K562 (cell line): ENCODE measurements at regions not wholly inside any gene's neighbourhood (a gene's known extent, or its start where the extent isn't known, plus 50 kb on each side); places are given as distances from the start of the nearest gene placed in this dataset.

Experiments used
- ATAC-seq: fragments of 200-7000 bp; cut with Tn5 transposase; 3 replicates; pipeline ENCODE4 v1.9.1; 2020; ENCODE audit warnings: moderate library complexity
- BruUV-seq: library from RNA; stranded (reverse); fragments of 400-500 nt; replicated peaks from 2 replicates; lab custom pipeline; 2021; lab: Mats Ljungman, UMichigan
- CTCF ChIA-PET: fragments of 300-600 bp; formaldehyde crosslinking; extraction: SDS; loops from one replicate; lab custom pipeline; 2021; ENCODE audit warnings: low intra/inter-chr PET ratio; lab: Yijun Ruan, JAX
- POLR2A ChIA-PET: fragments of 300-600, 350-650 bp; sonication (Branson Sonifier 250); formaldehyde crosslinking; extraction: SDS; loops from one replicate; lab custom pipeline; 2021; ENCODE audit warnings: antibody characterized with exemption, inconsistent platforms; lab: Yijun Ruan, JAX
- DNase-seq, 4 experiments: peaks; one replicate each; pipeline versions ENCODE4 v3.0.0 to v3.0.0-alpha.2; 2011 to 2018; ENCODE audit warnings: low spot score in 3 of 4, mixed read lengths in 3 of 4; ENCODE audit errors: extremely low read depth in 1 of 4
- FAIRE-seq: peaks from 2 replicates; lab custom pipeline; 2011; peaks lifted over from hg19 to GRCh38; lab: Jason Lieb, UNC
- H2AFZ ChIP-seq: 2 replicates; pipeline ENCODE4 v1.6.0; 2011; ENCODE audit warnings: low read depth, low read length, control low read depth, inconsistent platforms
- H3K27ac ChIP-seq: fragments of 200-600 bp; 3 replicates; pipeline ENCODE4 v1.8.0; 2011; ENCODE audit warnings: low read depth, mild to moderate bottlenecking, control low read depth, inconsistent platforms, low read length, moderate library complexity, mixed read lengths; ENCODE audit errors: extremely low read depth
- H3K27me3 ChIP-seq, 2 experiments: fragments of 300-600 bp in 1 of 2; 2 replicates in 1 of 2; 3 replicates in 1 of 2; pipeline versions ENCODE4 v1.6.0 to v1.8.0; 2011; ENCODE audit warnings: inconsistent platforms in 2 of 2, low read length in 2 of 2, mild to moderate bottlenecking in 1 of 2, mixed read lengths in 1 of 2, moderate library complexity in 1 of 2; ENCODE audit not compliant: control insufficient read depth in 2 of 2, insufficient read depth in 2 of 2
- H3K36me3 ChIP-seq: fragments of 300-600 bp; 3 replicates; pipeline ENCODE4 v1.8.0; 2011; ENCODE audit warnings: mild to moderate bottlenecking, low read length, inconsistent platforms; ENCODE audit not compliant: control insufficient read depth, insufficient read depth
- H3K4me1 ChIP-seq, 2 experiments: fragments of 200-600 bp in 1 of 2; replicated peaks in 1 of 2; 2 replicates in 1 of 2; 3 replicates in 1 of 2; pipeline versions ENCODE4 v1.5.1 to v1.8.0; 2011; ENCODE audit warnings: inconsistent platforms in 2 of 2, low read length in 2 of 2, mild to moderate bottlenecking in 1 of 2, mixed read lengths in 1 of 2, moderate library complexity in 1 of 2; ENCODE audit not compliant: control insufficient read depth in 2 of 2, insufficient read depth in 2 of 2
- H3K4me2 ChIP-seq: 2 replicates; pipeline ENCODE4 v1.6.1; 2011; ENCODE audit warnings: low read length, control low read depth, inconsistent platforms, mixed read lengths; ENCODE audit not compliant: insufficient read depth
- H3K4me3 ChIP-seq: fragments of 200-600 bp; sonication (generic), shearing (Covaris generic); 2 replicates; pipeline ENCODE4 v1.5.1; 2016; ENCODE audit warnings: control low read depth, inconsistent platforms
- H3K79me2 ChIP-seq: fragments of 200-600 bp; 3 replicates; pipeline ENCODE4 v1.8.0; 2011; ENCODE audit warnings: low read length, inconsistent platforms; ENCODE audit not compliant: control insufficient read depth, insufficient read depth
- H3K9ac ChIP-seq, 2 experiments: 2 replicates each; pipeline versions ENCODE4 v1.6.0 to v1.6.1; 2011; ENCODE audit warnings: low read depth in 2 of 2, low read length in 2 of 2, control low read depth in 1 of 2, inconsistent platforms in 1 of 2, mild to moderate bottlenecking in 1 of 2, mixed read lengths in 1 of 2; ENCODE audit not compliant: insufficient read depth in 1 of 2
- H3K9me1 ChIP-seq: one replicate; pipeline ENCODE4 v1.6.0; 2011; ENCODE audit warnings: inconsistent platforms, mild to moderate bottlenecking, low read length, moderate library complexity; ENCODE audit not compliant: control insufficient read depth, insufficient read depth
- H3K9me3 ChIP-seq: replicated peaks from 2 replicates; pipeline ENCODE4 v1.5.1; 2011; ENCODE audit warnings: low read depth, low read length, inconsistent platforms; ENCODE audit not compliant: control insufficient read depth, insufficient read depth
- H4K20me1 ChIP-seq: replicated peaks from 2 replicates; pipeline ENCODE4 v1.6.1; 2011; ENCODE audit warnings: low read length, inconsistent platforms, mixed read lengths; ENCODE audit not compliant: control insufficient read depth, insufficient read depth
- CAMTA2 ChIP-seq: fragments of 250-450 bp; sonication (Bioruptor Pico); conservative IDR thresholded peaks from 2 replicates; pipeline ENCODE4 v1.5.1; 2022
- GATA2 ChIP-seq: sonication (generic); formaldehyde crosslinking; IDR thresholded peaks from 2 replicates; pipeline ENCODE4 v1.4.0; 2020; ENCODE audit warnings: mild to moderate bottlenecking, missing genetic modification reagents
- GTF2F1 ChIP-seq: IDR thresholded peaks from 2 replicates; pipeline ENCODE4 v1.6.1; 2011; ENCODE audit warnings: low read depth, low read length, improper control_type of control experiment
- HDAC2 ChIP-seq: fragments of 450-650 bp; IDR thresholded peaks from 2 replicates; pipeline ENCODE4 v1.6.1; 2016; ENCODE audit warnings: mild to moderate bottlenecking
- NBN ChIP-seq: fragments of 450-650 bp; IDR thresholded peaks from 2 replicates; pipeline ENCODE4 v1.6.1; 2016; ENCODE audit warnings: low read depth, mild to moderate bottlenecking
- SIN3B ChIP-seq: fragments of 450-650 bp; IDR thresholded peaks from 2 replicates; pipeline ENCODE4 v1.6.1; 2017; ENCODE audit warnings: low read depth, mild to moderate bottlenecking, moderate library complexity
- TAF7 ChIP-seq: fragments of 450-650 bp; IDR thresholded peaks from 2 replicates; pipeline ENCODE4 v1.6.1; 2016; ENCODE audit warnings: missing genetic modification characterization, missing compliant biosample characterization
- TARDBP ChIP-seq: fragments of 450-650 bp; IDR thresholded peaks from 2 replicates; pipeline ENCODE4 v1.6.1; 2016
- ZNF175 ChIP-seq: fragments of 200-800 bp; sonication (Bioruptor generic); IDR thresholded peaks from 2 replicates; pipeline ENCODE4 v1.6.1; 2016; ENCODE audit warnings: low read depth, mild to moderate bottlenecking, missing genetic modification characterization, missing compliant biosample characterization
- ZNF584 ChIP-seq: fragments of 200-800 bp; sonication (Bioruptor generic); IDR thresholded peaks from 2 replicates; pipeline ENCODE4 v1.6.1; 2016; ENCODE audit warnings: low read depth, mild to moderate bottlenecking, missing genetic modification characterization, missing compliant biosample characterization
- ZNF589 ChIP-seq: fragments of 200-800 bp; sonication (Bioruptor generic); IDR thresholded peaks from 2 replicates; pipeline ENCODE4 v1.6.1; 2016; ENCODE audit warnings: low read depth, missing genetic modification characterization, missing compliant biosample characterization
- ZNF766 ChIP-seq: fragments of 200-800 bp; sonication (Bioruptor generic); conservative IDR thresholded peaks from 2 replicates; pipeline ENCODE4 v1.6.1; 2016; ENCODE audit warnings: missing genetic modification characterization, missing compliant biosample characterization
- WGBS: fragments of 100-300 bp; shearing (Covaris generic); methylation state at CpG from one replicate; pipeline ENCODE4 v1.1.6; 2016; ENCODE audit warnings: low coverage, mixed read lengths; ENCODE audit not compliant: insufficient coverage; ENCODE audit errors: missing lambda C conversion rate; 5-methylcytosine and 5-hydroxymethylcytosine counted together
- in situ Hi-C: fragments of 300-500 bp; cut with MboI; formaldehyde crosslinking; loops from 4 replicates; pipeline ENCODE4 v1.15.0; 2018; ENCODE audit warnings: inconsistent platforms, mixed read lengths
- intact Hi-C: fragments of 100-400 bp; cut with micrococcal nuclease; formaldehyde crosslinking; loops from 2 replicates; pipeline ENCODE4 v1.14.2; 2022
- TF ChIP-seq, protein P1 (sequence below): IDR thresholded peaks from 3 replicates; pipeline ENCODE4 v1.6.1; 2011; ENCODE audit warnings: borderline replicate concordance, mild to moderate bottlenecking, moderate library complexity; ENCODE audit not compliant: insufficient read length; ENCODE audit errors: extremely low read depth
- TF ChIP-seq, protein P2 (sequence below): sonication (generic); formaldehyde crosslinking; IDR thresholded peaks from 2 replicates; pipeline ENCODE4 v1.8.0; 2022; ENCODE audit warnings: mild to moderate bottlenecking, missing genetic modification reagents

DNA sequence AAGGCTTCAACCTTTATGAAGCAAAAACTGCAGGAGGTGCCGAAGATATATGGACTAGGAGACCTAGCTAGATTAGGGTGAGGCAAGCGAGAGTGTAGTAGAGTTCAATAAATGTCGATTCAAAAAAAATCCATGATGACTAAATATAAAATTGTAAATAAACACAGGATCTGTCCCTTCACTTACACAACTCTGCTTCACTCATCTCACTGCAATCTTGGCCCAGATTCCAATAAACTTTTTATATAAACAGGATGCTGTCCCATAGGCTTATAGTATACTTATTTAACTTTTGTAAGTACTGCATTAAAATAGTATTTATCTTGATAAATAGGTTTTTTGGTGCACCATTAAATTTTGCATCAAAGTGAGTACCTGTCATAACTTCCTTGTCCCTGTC is 648.4 kb upstream of the NRSN1 start:
- no peaks in the 10 kb centered on the region for H3K9me1 ChIP-seq
- no peak overlapping the region for H2AFZ ChIP-seq
- intact Hi-C loops (no loop called here), in situ Hi-C loops (no loop called here)
- ChIA-PET POLR2A (no interaction called here), CTCF (no interaction called here)
- ATAC-seq: no peak
- H3K4me2 ChIP-seq: no peak overlapping the region
- H3K9ac ChIP-seq: no peak overlapping the region
- FAIRE-seq: no peak
- H4K20me1 ChIP-seq: no peaks in the 10 kb centered on the region
- no peaks in the 10 kb centered on the region for H3K79me2 ChIP-seq
- no peaks in the 10 kb centered on the region for H3K36me3 ChIP-seq
- H3K4me3 ChIP-seq: no peak overlapping the region
- no TSS peak for BruUV-seq
- TF ChIP-seq ZNF175 (no peak), ZNF766 (CRISPR knock-in tag) (no peak), ZNF589 (no peak), TAF7 (tag) (no peak), TARDBP (no peak)
- H3K9me3 ChIP-seq: no peaks in the 10 kb centered on the region; the same call in 1 of the 2 replicates
- DNase-seq: no peak
- H3K27ac ChIP-seq: no peak overlapping the region
- H3K4me1 ChIP-seq: no peaks in the 10 kb centered on the region
- H3K27me3 ChIP-seq: no peaks in the 10 kb centered on the region
- 4% methylated on average over 3 of the region's 3 CpGs for WGBS

DNA sequence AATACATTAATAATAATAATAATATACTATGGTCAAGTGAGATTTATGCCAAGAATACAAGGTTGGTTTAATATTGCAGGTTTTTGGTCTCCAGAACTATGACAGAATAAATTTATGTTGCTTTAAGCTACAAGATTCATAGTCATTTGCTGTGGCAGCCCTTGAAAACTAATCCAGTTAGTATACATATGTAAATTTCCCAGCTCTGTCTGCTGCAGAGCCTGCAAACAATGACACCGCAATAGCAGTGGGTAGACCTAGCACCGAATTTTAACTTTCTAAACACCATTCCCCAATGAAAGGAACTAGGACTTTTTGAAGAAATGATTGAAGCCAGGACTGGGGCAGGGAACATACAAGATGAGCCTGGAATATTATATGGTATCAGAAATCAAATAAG is 647.7 kb upstream of the NRSN1 start:
- Histone ChIP-seq H3K27me3 (no peaks in the 10 kb centered on the region), H3K9ac (no peak overlapping the region), H3K4me2 (no peak overlapping the region), H3K4me3 (no peak overlapping the region), H2AFZ (no peak overlapping the region), H3K27ac (no peak overlapping the region), H3K9me3 (no peaks in the 10 kb centered on the region; the same call in 1 of the 2 replicates), H3K9me1 (no peaks in the 10 kb centered on the region), H4K20me1 (no peaks in the 10 kb centered on the region), H3K36me3 (no peaks in the 10 kb centered on the region), H3K4me1 (no peaks in the 10 kb centered on the region), H3K79me2 (no peaks in the 10 kb centered on the region)
- ATAC-seq (no peak), FAIRE-seq (no peak), DNase-seq (no peak)
- intact Hi-C loops: no loop called here
- no peak for TF ChIP-seq CAMTA2
- TF ChIP-seq ZNF584 (CRISPR knock-in tag): no peak
- TF ChIP-seq, protein P1, sequence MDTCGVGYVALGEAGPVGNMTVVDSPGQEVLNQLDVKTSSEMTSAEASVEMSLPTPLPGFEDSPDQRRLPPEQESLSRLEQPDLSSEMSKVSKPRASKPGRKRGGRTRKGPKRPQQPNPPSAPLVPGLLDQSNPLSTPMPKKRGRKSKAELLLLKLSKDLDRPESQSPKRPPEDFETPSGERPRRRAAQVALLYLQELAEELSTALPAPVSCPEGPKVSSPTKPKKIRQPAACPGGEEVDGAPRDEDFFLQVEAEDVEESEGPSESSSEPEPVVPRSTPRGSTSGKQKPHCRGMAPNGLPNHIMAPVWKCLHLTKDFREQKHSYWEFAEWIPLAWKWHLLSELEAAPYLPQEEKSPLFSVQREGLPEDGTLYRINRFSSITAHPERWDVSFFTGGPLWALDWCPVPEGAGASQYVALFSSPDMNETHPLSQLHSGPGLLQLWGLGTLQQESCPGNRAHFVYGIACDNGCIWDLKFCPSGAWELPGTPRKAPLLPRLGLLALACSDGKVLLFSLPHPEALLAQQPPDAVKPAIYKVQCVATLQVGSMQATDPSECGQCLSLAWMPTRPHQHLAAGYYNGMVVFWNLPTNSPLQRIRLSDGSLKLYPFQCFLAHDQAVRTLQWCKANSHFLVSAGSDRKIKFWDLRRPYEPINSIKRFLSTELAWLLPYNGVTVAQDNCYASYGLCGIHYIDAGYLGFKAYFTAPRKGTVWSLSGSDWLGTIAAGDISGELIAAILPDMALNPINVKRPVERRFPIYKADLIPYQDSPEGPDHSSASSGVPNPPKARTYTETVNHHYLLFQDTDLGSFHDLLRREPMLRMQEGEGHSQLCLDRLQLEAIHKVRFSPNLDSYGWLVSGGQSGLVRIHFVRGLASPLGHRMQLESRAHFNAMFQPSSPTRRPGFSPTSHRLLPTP: no peak
- TF ChIP-seq NBN: no peak
- no peak for TF ChIP-seq GTF2F1
- TF ChIP-seq, protein P2, sequence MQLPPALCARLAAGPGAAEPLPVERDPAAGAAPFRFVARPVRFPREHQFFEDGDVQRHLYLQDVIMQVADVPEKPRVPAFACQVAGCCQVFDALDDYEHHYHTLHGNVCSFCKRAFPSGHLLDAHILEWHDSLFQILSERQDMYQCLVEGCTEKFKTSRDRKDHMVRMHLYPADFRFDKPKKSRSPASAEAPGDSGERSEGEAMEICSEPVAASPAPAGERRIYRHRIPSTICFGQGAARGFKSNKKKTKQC (CRISPR knock-in tag): no peak
- no peak for TF ChIP-seq SIN3B
- no peak for TF ChIP-seq GATA2
- TF ChIP-seq HDAC2: no peak
- 0% methylated on average over 2 of the region's 2 CpGs for WGBS
- in situ Hi-C loops: no loop called here
- no TSS peak for BruUV-seq
- ChIA-PET CTCF (no interaction called here), POLR2A (no interaction called here)
